Breast epithelium (tissue), 4 donors: ENCODE measurements at regions not wholly inside any gene's neighbourhood (a gene's known extent, or its start where the extent isn't known, plus 50 kb on each side); places are given as distances from the start of the nearest gene placed in this dataset.
A peak's percentile ranks its signal among the peaks of the same experiment; 100 is the strongest.

Experiments used
- DNase-seq, 2 donors: peaks; one replicate each; pipeline ENCODE4 v3.0.0-alpha.2; 2019; ENCODE audit warnings: low spot score in 2 of 2
- H3K27ac ChIP-seq, 2 donors: fragments of 200-600 bp; sonication (generic) in 1 of 2; one replicate each; pipeline ENCODE4 v1.5.1; 2016 to 2019; ENCODE audit warnings: mild to moderate bottlenecking in 1 of 2
- H3K27me3 ChIP-seq, 2 donors: fragments of 200-600 bp; sonication (generic) in 1 of 2; one replicate each; pipeline versions ENCODE4 v1.5.1 to v1.6.0; 2017 to 2019; ENCODE audit warnings: control low read depth in 1 of 2, mild to moderate bottlenecking in 1 of 2
- H3K36me3 ChIP-seq: fragments of 200-600 bp; one replicate; pipeline ENCODE4 v1.5.1; 2019
- H3K4me1 ChIP-seq, 2 donors: fragments of 200-600 bp; sonication (generic); one replicate each; pipeline ENCODE4 v1.5.1; 2016 to 2019; ENCODE audit warnings: control low read depth in 1 of 2
- H3K4me3 ChIP-seq, 3 donors: fragments of 200-600 bp; sonication (generic); 1 replicate in 2 of 3; 2 replicates in 1 of 3; pipeline ENCODE4 v1.5.1; 2016 to 2019; ENCODE audit warnings: mild to moderate bottlenecking in 3 of 3, moderate library complexity in 2 of 3
- H3K9me3 ChIP-seq, 2 donors: fragments of 200-600 bp; sonication (generic) in 1 of 2; one replicate each; pipeline ENCODE4 v1.5.1; 2016 to 2019; ENCODE audit warnings: control low read depth in 1 of 2
- CTCF ChIP-seq, 3 donors: fragments of 450-650 bp; IDR thresholded peaks; one replicate each; pipeline ENCODE4 v1.5.1; 2016 to 2017; ENCODE audit warnings: antibody characterized with exemption in 3 of 3, mild to moderate bottlenecking in 3 of 3, moderate library complexity in 3 of 3
- POLR2A ChIP-seq: fragments of 450-650 bp; IDR thresholded peaks from one replicate; pipeline ENCODE4 v1.6.1; 2016; ENCODE audit warnings: antibody characterized with exemption, mild to moderate bottlenecking, moderate library complexity
- POLR2AphosphoS5 ChIP-seq, 3 donors: sonication (generic); formaldehyde crosslinking; IDR thresholded peaks; one replicate each; pipeline ENCODE4 v1.6.1; 2017; ENCODE audit warnings: antibody characterized with exemption in 3 of 3
- intact Hi-C: fragments of 100-400 bp; cut with DNase I; formaldehyde crosslinking; loops from one replicate; pipeline ENCODE4 v1.15.1; 2023; ENCODE audit warnings: low total_unique reads

GRCh38 chr15:47394286-47394809 is 323.0 kb upstream of the SEMA6D start:
- DNase-seq = no peak
- intact Hi-C loops = no loop called here
- no peaks in the 10 kb centered on the region for H3K27me3 ChIP-seq

GRCh38 chr15:47395076-47395475 is 322.2 kb upstream of the SEMA6D start:
- H3K4me1 ChIP-seq = no peaks in the 10 kb centered on the region
- H3K9me3 ChIP-seq = no peaks in the 10 kb centered on the region
- no peaks in the 10 kb centered on the region for H3K27me3 ChIP-seq
- TF ChIP-seq POLR2AphosphoS5 (IDR thresholded peaks at IDR 0.05) (no peak), POLR2A (no peak), CTCF (IDR thresholded peaks at IDR 0.05) (no peak)
- DNase-seq = no peak
- H3K36me3 ChIP-seq = no peaks in the 10 kb centered on the region
- H3K27ac ChIP-seq = no peak overlapping the region
- intact Hi-C loops = no loop called here
- no peak overlapping the region for H3K4me3 ChIP-seq

More at GRCh38 chr15:47394286-47394809, 323.0 kb upstream of the SEMA6D start:
- no peak overlapping the region for H3K4me3 ChIP-seq
- H3K9me3 ChIP-seq = no peaks in the 10 kb centered on the region
- H3K4me1 ChIP-seq = no peaks in the 10 kb centered on the region
- no peak overlapping the region for H3K27ac ChIP-seq
- TF ChIP-seq POLR2A (no peak), CTCF (IDR thresholded peaks at IDR 0.05) (no peak), POLR2AphosphoS5 (IDR thresholded peaks at IDR 0.05) (no peak)
- no peaks in the 10 kb centered on the region for H3K36me3 ChIP-seq

GRCh38 chr15:47397655-47398054 is 319.6 kb upstream of the SEMA6D start:
- H3K9me3 ChIP-seq = no peaks in the 10 kb centered on the region

DNA sequence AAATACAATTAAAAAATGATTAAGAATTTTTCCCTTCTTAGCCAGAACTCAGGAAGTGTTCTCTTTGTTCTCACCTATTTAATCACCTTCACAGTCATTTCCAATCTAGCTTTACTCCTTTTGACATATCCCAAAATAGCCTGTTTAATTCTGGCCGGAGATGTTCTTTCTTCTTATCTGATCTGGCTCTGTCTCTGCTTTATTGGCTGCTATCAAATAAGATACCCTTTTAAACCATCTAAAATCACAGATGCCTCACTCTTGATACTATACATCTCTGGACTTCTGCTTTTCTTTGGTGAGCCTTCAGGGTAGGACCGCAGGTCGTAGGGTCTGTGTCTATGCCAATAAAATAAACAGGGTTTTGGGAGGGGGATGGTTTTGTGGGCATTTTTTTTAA is 319.2 kb upstream of the SEMA6D start:
- Histone ChIP-seq H3K27ac (peak overlapping the region in 1 of 2 donors; percentile 16), H3K4me1 (no peaks in the 10 kb centered on the region), H3K4me3 (no peak overlapping the region), H3K36me3 (no peaks in the 10 kb centered on the region), H3K9me3 (no peaks in the 10 kb centered on the region), H3K27me3 (no peaks in the 10 kb centered on the region)
- DNase-seq = no peak
- intact Hi-C loops = no loop called here
- TF ChIP-seq POLR2A (no peak), CTCF (IDR thresholded peaks at IDR 0.05) (no peak), POLR2AphosphoS5 (IDR thresholded peaks at IDR 0.05) (no peak)

More at GRCh38 chr15:47397655-47398054, 319.6 kb upstream of the SEMA6D start:
- peak overlapping the region in 1 of 2 donors; percentile 16 for H3K27ac ChIP-seq
- intact Hi-C loops = no loop called here
- H3K4me3 ChIP-seq = no peak overlapping the region
- TF ChIP-seq CTCF (IDR thresholded peaks at IDR 0.05) (no peak), POLR2AphosphoS5 (IDR thresholded peaks at IDR 0.05) (no peak), POLR2A (no peak)
- DNase-seq = no peak
- H3K27me3 ChIP-seq = no peaks in the 10 kb centered on the region
- no peaks in the 10 kb centered on the region for H3K4me1 ChIP-seq
- H3K36me3 ChIP-seq = no peaks in the 10 kb centered on the region

DNA sequence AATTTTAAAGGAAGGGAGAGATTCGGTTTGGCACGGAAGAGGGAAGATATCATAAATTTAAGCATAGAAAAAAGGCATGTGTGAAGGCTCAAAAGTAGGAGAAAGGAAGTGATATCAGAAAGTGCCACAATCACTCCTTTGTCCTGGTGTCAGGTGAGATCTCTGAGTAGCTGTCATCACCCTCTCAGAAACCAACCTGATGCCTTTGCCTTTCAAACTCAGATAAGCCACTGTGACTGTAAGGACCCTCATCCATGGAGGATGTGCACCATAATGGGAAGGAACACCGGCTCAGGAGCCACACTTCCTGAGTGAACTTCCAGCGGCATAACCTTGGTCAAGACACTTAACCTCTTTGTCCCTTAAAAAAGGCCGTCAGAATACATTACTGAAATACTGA is 318.7 kb upstream of the SEMA6D start:
- no peaks in the 10 kb centered on the region for H3K27me3 ChIP-seq
- H3K4me1 ChIP-seq = no peaks in the 10 kb centered on the region
- no peaks in the 10 kb centered on the region for H3K9me3 ChIP-seq
- intact Hi-C loops = no loop called here
- no peak for DNase-seq
- no peaks in the 10 kb centered on the region for H3K36me3 ChIP-seq
- TF ChIP-seq POLR2AphosphoS5 (IDR thresholded peaks at IDR 0.05) (no peak), CTCF (IDR thresholded peaks at IDR 0.05) (no peak), POLR2A (no peak)
- no peak overlapping the region for H3K4me3 ChIP-seq
- peak overlapping the region in 1 of 2 donors; percentile 16 for H3K27ac ChIP-seq
